GM18951 (cell line): ENCODE measurements at regions not wholly inside any gene's neighbourhood (a gene's known extent, or its start where the extent isn't known, plus 50 kb on each side); places are given as distances from the start of the nearest gene placed in this dataset.

Experiments
- POLR2A ChIP-seq: IDR thresholded peaks from 4 replicates; pipeline ENCODE4 v1.6.1; 2011; ENCODE audit warnings: mild to moderate bottlenecking; ENCODE audit not compliant: insufficient read length, insufficient read depth; ENCODE audit errors: extremely low read depth
- in situ Hi-C: fragments of 300-500 bp; cut with MboI; formaldehyde crosslinking; loops from one replicate; pipeline ENCODE4 v1.12.0; 2022; ENCODE audit warnings: low sequenced_read_pairs, mixed read lengths, inconsistent platforms; ENCODE audit not compliant: unreplicated experiment

DNA sequence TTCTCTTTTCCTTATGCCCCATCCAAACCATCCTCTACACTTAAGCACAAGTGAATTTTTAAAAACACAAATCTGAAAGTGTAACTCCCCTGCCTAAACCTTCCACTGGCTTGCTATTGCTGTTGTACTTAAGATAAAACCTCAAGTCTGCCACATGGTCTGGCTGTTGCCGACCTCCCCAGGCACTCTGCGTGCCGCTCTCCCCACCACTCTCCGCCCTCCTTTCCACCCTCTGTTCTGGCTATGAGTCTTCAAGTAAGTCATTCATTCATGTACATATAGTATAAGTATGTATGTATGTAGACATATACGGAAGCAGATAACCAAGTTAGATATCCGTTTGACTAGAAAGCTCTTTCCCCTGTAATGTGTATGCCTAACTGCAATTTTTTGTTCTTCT lies 94.7 kb upstream of the ANKRD55 start:
- in situ Hi-C loops, result no loop called here
- TF ChIP-seq POLR2A, result no peak

DNA sequence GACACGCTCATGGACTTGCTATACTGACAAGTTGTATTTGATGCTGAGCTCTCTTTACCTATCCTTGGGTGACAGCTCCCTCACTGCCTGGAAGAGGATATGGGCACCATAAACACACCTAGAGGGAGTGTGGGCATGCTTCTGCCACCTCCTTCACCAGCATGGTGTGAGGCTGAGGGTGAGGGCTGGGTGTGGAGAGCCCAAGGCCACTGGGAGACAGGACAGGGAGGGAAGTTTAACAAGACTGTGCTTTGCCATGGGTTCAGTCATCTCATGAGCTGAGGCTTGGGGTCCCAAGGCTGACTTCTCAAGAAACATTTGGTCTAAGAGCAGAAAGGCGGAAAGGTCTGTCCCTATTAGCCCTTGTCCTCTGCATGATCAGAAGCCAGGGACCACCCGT lies 93.6 kb upstream of the ANKRD55 start:
- TF ChIP-seq POLR2A, result no peak
- in situ Hi-C loops, result no loop called here

DNA sequence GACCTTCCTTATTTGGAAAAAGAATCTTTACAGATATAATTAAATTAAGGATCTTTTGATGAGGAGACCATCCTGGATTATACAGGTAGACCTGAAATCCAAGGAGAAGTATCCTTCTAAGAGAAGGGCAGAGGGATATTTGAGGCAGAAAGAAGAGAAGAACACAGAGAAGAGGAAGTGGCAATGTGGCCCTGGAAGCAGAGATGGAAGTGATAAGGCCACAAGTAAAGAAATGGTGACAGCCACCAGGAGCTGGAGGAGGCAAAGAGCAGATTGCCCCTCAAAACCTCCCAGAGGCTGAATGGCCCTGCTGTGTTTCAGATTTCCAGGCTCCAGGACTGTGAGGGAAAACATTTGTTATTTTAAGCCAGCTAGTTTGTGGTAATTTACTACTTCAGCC lies 93.0 kb upstream of the ANKRD55 start:
- in situ Hi-C loops, result no loop called here
- TF ChIP-seq POLR2A, result no peak

DNA sequence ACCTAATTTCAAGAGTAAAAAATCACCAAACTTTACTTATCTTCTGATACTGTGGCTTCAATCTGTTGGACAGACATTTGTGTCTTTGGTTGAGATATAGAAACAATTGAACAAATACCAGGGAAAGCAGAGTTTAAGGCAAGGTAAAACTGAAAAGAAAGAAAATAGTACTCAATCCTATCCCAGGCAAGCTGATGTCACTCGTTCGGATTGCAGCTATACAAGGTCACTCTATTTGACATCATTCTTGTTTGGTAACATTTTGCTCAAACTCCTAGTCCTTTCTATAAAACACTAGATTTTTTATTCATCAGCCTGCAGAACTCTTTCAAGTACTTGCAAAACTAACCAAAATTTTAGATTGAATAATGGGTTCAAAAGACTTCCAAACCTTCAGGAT lies 91.9 kb upstream of the ANKRD55 start:
- in situ Hi-C loops, result no loop called here
- no peak for TF ChIP-seq POLR2A

DNA sequence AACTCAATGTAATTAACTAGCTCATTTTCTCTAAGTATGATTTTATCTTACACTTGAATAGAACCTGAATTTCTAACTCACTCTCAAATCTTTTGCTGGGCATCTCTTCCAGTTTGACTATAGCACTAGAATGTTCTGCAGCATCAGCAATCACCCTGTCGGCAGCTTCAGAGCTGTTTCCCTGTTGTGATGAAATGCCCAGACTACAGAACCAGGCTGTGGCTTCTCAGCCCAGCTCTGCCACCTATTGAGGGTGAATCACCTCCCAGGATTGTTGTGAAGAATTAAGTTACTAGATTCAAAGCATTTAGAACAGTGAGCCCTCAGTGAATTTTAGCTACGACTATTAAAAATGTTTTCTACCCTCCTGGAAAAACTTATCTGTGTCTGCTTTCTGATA lies 90.4 kb upstream of the ANKRD55 start:
- in situ Hi-C loops, result no loop called here

DNA sequence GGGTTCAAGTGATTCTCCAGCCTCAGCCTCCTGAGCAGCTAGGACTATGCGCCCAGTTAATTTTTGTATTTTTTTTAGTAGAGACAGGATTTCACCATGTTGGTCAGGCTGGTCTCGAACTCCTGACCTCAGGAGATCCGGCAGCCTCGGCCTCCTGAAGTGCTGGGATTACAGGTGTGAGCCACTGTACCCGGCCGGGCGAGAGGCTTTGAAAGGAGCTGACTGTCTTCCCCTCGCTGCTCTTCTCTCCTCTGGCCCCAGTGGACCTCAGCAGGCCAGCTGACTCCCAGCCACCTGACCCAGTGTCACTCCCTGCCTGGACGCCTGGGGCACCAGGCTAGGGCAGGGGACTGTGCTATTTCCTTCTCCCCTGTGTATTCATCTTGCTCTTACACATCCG lies 89.5 kb upstream of the ANKRD55 start:
- in situ Hi-C loops, result no loop called here
- no peak for TF ChIP-seq POLR2A

More for the DNA sequence above, 90.4 kb upstream of the ANKRD55 start:
- TF ChIP-seq POLR2A, result no peak

DNA sequence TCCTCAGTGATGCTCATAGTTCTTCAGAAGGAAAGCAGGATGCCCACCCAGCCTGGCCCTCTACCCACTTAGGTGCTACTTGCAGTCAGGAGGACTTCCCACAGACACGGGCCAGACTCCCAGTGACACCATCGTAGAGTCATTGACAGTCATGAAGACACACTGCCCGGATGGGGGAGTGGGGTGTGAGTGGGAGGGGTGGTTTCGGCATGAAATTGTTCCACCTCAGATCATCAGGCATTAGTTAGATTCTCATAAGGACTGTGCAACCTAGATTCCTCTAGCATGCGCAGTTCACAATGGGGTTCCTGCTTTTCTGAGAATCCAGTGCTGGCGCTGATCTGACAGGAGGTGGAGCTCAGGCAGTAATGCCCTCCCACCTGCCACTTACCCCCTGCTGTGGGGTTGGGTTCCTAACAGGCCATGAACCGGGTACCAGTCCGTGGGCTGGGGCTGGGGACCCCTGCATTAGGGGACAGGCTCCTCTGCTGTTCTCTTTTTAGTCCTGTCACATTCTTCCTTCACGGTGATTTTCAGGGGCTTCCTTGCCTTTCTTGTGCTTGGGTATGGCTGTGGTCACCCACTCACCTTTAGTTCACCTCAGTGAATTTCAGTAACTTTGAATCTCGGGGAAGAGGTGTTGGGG lies 88.2 kb upstream of the ANKRD55 start:
- in situ Hi-C loops, result no loop called here

DNA sequence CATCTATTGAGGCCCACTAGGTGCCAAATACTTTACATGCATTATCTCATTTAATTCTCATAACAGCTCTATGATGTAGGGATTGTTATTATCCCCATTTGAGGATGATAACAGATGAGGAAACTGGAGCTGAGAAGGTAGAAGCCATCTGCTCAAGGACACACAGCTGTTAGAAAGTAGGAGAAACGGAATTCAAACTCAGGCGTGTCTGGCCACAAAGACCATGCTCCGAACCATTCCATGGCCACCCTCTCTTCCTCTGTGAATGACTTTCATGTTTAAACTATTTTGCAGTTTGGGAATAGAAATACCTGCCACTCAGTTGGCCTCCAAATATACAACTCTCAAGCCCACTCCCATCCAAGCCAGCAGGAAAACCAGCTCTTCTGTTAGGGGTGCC lies 87.6 kb upstream of the ANKRD55 start:
- in situ Hi-C loops, result no loop called here
- TF ChIP-seq POLR2A, result no peak

More for the DNA sequence above, 88.2 kb upstream of the ANKRD55 start:
- no peak for TF ChIP-seq POLR2A

DNA sequence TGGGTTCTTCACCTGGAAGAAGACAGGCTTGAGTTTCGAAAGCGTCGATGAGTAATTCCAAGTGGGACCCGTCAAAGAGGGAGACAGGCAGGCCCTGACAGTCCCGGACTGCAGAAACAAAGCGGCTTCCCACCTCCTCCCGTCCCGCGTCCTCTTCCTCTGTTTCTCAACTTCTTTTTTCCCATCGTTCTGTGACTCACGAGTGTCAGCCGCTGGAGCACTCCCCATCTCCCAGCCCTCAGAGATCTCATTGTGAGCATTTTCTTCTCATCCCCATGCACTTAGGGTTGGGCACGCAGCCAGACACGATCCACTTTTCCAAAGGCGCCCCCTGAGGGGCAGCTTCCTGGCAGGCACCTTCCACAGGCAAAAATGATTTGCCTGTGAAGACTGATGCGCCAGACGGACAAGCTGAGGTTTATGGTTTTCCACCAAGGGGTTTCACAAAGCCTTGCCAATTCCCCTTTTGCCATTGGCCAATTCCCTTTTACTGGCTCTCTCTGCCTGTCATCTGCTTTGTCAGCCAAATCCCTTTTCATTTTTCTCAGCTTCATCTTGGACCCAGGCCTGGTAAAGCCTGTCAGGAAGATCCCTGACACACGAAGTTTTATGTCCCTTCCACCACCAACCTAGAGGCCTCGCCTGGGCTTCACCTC lies 86.5 kb upstream of the ANKRD55 start:
- no peak for TF ChIP-seq POLR2A
- in situ Hi-C loops, result no loop called here

DNA sequence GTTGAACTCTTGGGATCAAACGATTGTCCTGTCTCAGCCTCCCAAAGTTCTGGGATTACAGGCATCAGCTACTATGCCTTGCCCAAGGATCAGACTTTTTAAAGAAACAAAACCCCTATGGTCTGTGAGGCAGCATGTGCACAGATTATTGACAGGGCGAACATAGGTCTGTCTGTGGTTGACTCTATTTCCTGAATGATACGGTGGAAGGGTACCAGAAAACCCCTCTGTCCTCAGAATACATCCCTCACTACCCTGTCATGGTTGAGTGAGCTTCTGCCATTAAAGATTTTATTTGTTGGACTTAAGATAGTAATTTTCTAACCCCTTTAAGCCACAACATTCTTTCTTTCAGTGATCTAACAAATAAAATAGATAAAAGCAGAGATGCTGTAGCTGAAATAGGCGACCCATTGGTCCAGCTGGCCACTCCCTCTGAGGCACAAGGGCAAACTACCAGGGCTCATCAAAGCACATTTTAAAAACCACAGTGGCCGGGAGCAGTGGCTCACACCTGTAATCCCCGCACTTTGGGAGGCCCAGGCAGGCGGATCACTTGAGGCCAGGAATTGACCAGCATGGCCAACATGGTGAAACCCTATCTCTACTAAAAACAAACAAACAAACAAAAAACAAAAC lies 84.9 kb upstream of the ANKRD55 start:
- TF ChIP-seq POLR2A, result no peak
- in situ Hi-C loops, result no loop called here

DNA sequence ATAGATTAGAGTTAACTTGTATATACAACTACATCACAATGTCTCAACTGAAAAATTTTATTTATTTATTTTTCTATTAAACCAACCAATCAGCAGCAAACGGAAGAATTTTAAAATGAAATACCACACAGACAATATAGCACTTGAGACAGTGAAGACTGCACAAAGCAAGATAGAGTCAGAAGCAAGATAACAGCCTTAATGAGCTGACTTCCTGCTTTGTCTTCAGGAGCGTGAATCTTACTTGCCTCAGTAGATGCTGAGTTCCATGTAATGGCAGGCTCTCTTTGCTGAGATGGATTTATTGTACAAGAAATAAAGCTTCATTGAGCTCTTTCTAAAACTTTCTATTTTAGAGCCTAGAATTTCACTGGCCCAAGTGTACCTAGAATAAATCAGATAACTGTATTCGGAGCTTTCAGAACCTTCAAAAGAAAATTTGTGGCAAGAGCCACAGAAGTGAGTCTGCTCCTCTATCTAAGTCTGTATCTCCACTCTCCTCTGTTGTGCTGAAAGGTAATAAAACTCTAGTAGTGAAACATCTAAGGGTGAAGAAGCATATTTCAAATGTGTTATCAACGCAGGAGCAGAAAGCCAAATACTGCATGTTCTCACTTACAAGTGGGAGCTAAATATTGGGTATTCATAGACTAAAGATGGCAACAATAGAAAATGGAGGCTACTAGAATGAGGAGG lies 83.3 kb upstream of the ANKRD55 start:
- no peak for TF ChIP-seq POLR2A
- in situ Hi-C loops, result no loop called here

DNA sequence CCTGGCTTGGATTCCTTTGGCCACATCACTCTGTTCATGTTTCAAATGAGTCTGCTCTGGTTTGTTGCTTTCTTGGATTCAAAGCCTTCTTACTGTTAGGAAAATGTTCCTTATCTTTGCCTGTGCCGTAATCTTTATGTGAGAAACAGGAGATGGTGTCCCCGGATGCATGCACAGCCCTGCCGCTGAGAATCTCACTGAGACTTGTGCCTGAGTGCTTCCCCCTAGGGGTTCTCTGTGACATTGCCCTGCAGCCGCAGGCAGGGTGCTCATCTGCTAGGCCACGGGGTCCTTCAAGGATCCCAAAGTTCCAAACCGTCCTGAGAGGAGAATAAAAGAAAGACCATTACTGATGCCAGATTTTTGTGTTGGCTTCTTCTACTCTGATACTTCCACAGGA lies 81.4 kb upstream of the ANKRD55 start:
- in situ Hi-C loops, result no loop called here
- no peak for TF ChIP-seq POLR2A

DNA sequence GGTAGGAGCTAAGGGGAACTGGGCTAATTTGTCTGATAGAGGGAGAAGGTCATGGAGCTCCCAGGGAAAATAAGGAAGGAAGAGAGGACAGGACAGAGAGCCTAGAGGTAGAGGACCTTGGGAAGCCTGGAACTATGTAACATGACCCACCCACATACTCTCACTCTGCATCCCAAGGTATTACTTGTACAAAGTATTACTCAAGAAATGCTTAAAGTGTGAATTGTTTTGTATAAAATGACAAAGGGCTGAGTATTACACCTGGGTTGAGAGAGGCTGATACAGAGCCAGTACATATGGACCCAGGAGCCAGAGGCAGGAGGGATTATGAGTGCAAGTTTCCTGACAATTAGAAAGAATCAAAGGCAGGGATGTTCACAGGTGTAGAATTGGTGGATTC lies 80.5 kb upstream of the ANKRD55 start:
- in situ Hi-C loops, result no loop called here
- no peak for TF ChIP-seq POLR2A
